ENCODE measurements at regions not wholly inside any gene's neighbourhood (a gene's known extent, or its start where the extent isn't known, plus 50 kb on each side); places are given as distances from the start of the nearest gene placed in this dataset.

DNA sequence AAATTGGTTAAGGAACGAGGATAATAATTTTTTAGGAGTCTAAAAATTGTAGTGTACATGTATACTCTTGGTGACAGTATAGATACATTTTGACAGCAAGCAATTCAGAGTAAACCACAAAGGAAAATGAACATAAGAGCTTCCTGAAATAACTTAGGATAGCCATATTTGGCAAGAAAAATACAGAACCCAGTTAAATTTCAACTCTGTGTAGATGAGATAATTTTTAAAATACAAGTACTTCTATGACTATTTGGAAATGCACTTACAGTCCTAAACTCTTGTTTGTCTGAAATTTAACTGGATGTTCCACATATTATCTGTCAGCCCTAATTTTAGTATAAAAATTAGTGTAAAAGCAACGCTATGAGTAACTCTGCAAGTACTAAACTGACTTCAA, 124.4 kb upstream of the PCDH18 start:
- Histone ChIP-seq H2AFZ (ENCODE audit: low read length) (no peak overlapping the region), H3K14ac (ENCODE audit: low read length) (no peak overlapping the region), H3K27ac (replicated peaks; ENCODE audit: low read length) (no peak overlapping the region), H3K36me3 (replicated peaks in 1 of 2; ENCODE audit: control insufficient read depth in 2 of 2, insufficient read depth in 2 of 2, low read length in 2 of 2) (no peaks in the 10 kb centered on the region), H4K8ac (ENCODE audit: low read depth, low read length) (no peak overlapping the region), H3K4me2 (ENCODE audit: insufficient read depth, low read length, poor library complexity, severe bottlenecking) (no peak overlapping the region), H3K9ac (ENCODE audit: low read depth, low read length, poor library complexity) (no peak overlapping the region), H2BK5ac (ENCODE audit: low read length) (no peak overlapping the region), H3K18ac (ENCODE audit: low read length) (no peak overlapping the region), H4K91ac (ENCODE audit: low read depth, low read length, poor library complexity) (no peak overlapping the region), H3K4ac (ENCODE audit: low read length) (no peak overlapping the region), H3K9me3 (replicated peaks in 1 of 2; ENCODE audit: control insufficient read depth in 2 of 2, insufficient read depth in 1 of 2, low read depth in 1 of 2, low read length in 2 of 2) (peaks cover 0 to 6% of the 10 kb centered on the region in 2 donors), H2BK12ac (ENCODE audit: low read length) (no peak overlapping the region), H3K23ac (ENCODE audit: low read depth, low read length, poor library complexity) (no peak overlapping the region), H3K4me3 (ENCODE audit: low read length in 2 of 2) (no peak overlapping the region), H2BK15ac (ENCODE audit: low read length) (no peak overlapping the region), H2AK5ac (ENCODE audit: low read depth, low read length) (no peak overlapping the region), H2BK120ac (ENCODE audit: low read depth, low read length) (no peak overlapping the region), H3K27me3 (ENCODE audit: control insufficient read depth in 3 of 3, insufficient read depth in 3 of 3, low read depth in 1 of 3, low read length in 3 of 3) (no peaks in the 10 kb centered on the region), H3K4me1 (ENCODE audit: control insufficient read depth in 2 of 2, insufficient read depth in 1 of 2, low read depth in 1 of 2, low read length in 2 of 2) (peaks cover 0 to 3% of the 10 kb centered on the region in 2 donors), H3K79me1 (ENCODE audit: low read depth, low read length) (no peaks in the 10 kb centered on the region)
- WGBS, 2 donors (ENCODE audit: extremely low coverage in 2 of 2, insufficient read length in 2 of 2, insufficient replicate concordance in 1 of 2): 100% methylated on average over 1 of the region's 2 CpGs; no CpG with 5 or more reads in 1 of the 2 donors
- no peak for DNase-seq (ENCODE audit: low spot score)

DNA sequence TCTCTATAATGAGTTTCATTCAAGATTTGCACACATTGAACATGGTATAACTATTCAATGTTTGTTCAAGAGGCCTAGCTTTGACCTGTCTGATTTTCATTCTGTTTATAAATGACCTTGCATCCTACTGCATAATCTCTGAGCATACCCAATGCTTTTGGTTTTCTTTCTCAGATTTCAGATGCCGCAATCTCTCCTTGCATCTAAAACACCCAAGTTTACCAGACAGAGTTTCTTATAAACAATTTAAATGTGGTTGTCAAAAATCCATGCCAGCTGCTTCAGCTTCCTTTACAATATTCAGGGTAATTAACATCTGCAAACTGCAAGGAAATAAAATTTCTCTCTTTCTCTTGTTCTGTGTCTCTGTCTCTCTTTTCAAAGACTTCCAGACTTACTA, 123.0 kb upstream of the PCDH18 start:
- H2BK12ac ChIP-seq (ENCODE audit: low read length): no peak overlapping the region
- peaks cover 0 to 3% of the 10 kb centered on the region in 2 donors for H3K4me1 ChIP-seq (ENCODE audit: control insufficient read depth in 2 of 2, insufficient read depth in 1 of 2, low read depth in 1 of 2, low read length in 2 of 2)
- no peak overlapping the region for H3K4me2 ChIP-seq (ENCODE audit: insufficient read depth, low read length, poor library complexity, severe bottlenecking)
- H3K23ac ChIP-seq (ENCODE audit: low read depth, low read length, poor library complexity): no peak overlapping the region
- peak overlapping the region; percentile 47 for H2AFZ ChIP-seq (ENCODE audit: low read length)
- H2BK5ac ChIP-seq (ENCODE audit: low read length): no peak overlapping the region
- H3K9me3 ChIP-seq (replicated peaks in 1 of 2; ENCODE audit: control insufficient read depth in 2 of 2, insufficient read depth in 1 of 2, low read depth in 1 of 2, low read length in 2 of 2): no peaks in the 10 kb centered on the region
- no peaks in the 10 kb centered on the region for H3K36me3 ChIP-seq (replicated peaks in 1 of 2; ENCODE audit: control insufficient read depth in 2 of 2, insufficient read depth in 2 of 2, low read length in 2 of 2)
- DNase-seq (ENCODE audit: low spot score): no peak
- no peak overlapping the region for H3K4me3 ChIP-seq (ENCODE audit: low read length in 2 of 2)
- no peak overlapping the region for H3K9ac ChIP-seq (ENCODE audit: low read depth, low read length, poor library complexity)
- no peak overlapping the region for H4K8ac ChIP-seq (ENCODE audit: low read depth, low read length)
- no peak overlapping the region for H2BK15ac ChIP-seq (ENCODE audit: low read length)
- no peak overlapping the region for H4K91ac ChIP-seq (ENCODE audit: low read depth, low read length, poor library complexity)
- H3K27me3 ChIP-seq (ENCODE audit: control insufficient read depth in 3 of 3, insufficient read depth in 3 of 3, low read depth in 1 of 3, low read length in 3 of 3): no peaks in the 10 kb centered on the region
- H3K27ac ChIP-seq (replicated peaks; ENCODE audit: low read length): no peak overlapping the region
- H2AK5ac ChIP-seq (ENCODE audit: low read depth, low read length): no peak overlapping the region
- no peaks in the 10 kb centered on the region for H3K79me1 ChIP-seq (ENCODE audit: low read depth, low read length)
- no peak overlapping the region for H2BK120ac ChIP-seq (ENCODE audit: low read depth, low read length)
- H3K18ac ChIP-seq (ENCODE audit: low read length): no peak overlapping the region
- H3K14ac ChIP-seq (ENCODE audit: low read length): no peak overlapping the region
- no CpG with 5 or more reads among the region's 1 CpG for WGBS, 2 donors (ENCODE audit: extremely low coverage in 2 of 2, insufficient read length in 2 of 2, insufficient replicate concordance in 1 of 2)
- H3K4ac ChIP-seq (ENCODE audit: low read length): no peak overlapping the region

GRCh38 chr4:137651128-137651527, 118.8 kb upstream of the PCDH18 start:
- H3K79me1 ChIP-seq (ENCODE audit: low read depth, low read length): no peaks in the 10 kb centered on the region
- no peak overlapping the region for H2BK5ac ChIP-seq (ENCODE audit: low read length)
- no peak overlapping the region for H4K8ac ChIP-seq (ENCODE audit: low read depth, low read length)
- H2BK12ac ChIP-seq (ENCODE audit: low read length): no peak overlapping the region
- H2AK5ac ChIP-seq (ENCODE audit: low read depth, low read length): no peak overlapping the region
- H3K18ac ChIP-seq (ENCODE audit: low read length): no peak overlapping the region
- no peaks in the 10 kb centered on the region for H3K27me3 ChIP-seq (ENCODE audit: control insufficient read depth in 3 of 3, insufficient read depth in 3 of 3, low read depth in 1 of 3, low read length in 3 of 3)
- H3K9ac ChIP-seq (ENCODE audit: low read depth, low read length, poor library complexity): no peak overlapping the region
- H3K4me1 ChIP-seq (ENCODE audit: control insufficient read depth in 2 of 2, insufficient read depth in 1 of 2, low read depth in 1 of 2, low read length in 2 of 2): peaks cover 0 to 3% of the 10 kb centered on the region in 2 donors
- no peak for DNase-seq (ENCODE audit: low spot score)
- WGBS, 2 donors (ENCODE audit: extremely low coverage in 2 of 2, insufficient read length in 2 of 2, insufficient replicate concordance in 1 of 2): no CpG with 5 or more reads among the region's 3 CpGs
- H3K36me3 ChIP-seq (replicated peaks in 1 of 2; ENCODE audit: control insufficient read depth in 2 of 2, insufficient read depth in 2 of 2, low read length in 2 of 2): no peaks in the 10 kb centered on the region
- no peak overlapping the region for H3K4ac ChIP-seq (ENCODE audit: low read length)
- H4K91ac ChIP-seq (ENCODE audit: low read depth, low read length, poor library complexity): no peak overlapping the region
- no peak overlapping the region for H3K4me3 ChIP-seq (ENCODE audit: low read length in 2 of 2)
- no peaks in the 10 kb centered on the region for H3K9me3 ChIP-seq (replicated peaks in 1 of 2; ENCODE audit: control insufficient read depth in 2 of 2, insufficient read depth in 1 of 2, low read depth in 1 of 2, low read length in 2 of 2)
- no peak overlapping the region for H3K4me2 ChIP-seq (ENCODE audit: insufficient read depth, low read length, poor library complexity, severe bottlenecking)
- H2AFZ ChIP-seq (ENCODE audit: low read length): no peak overlapping the region
- H3K23ac ChIP-seq (ENCODE audit: low read depth, low read length, poor library complexity): no peak overlapping the region
- no peak overlapping the region for H3K14ac ChIP-seq (ENCODE audit: low read length)
- H2BK120ac ChIP-seq (ENCODE audit: low read depth, low read length): no peak overlapping the region
- no peak overlapping the region for H2BK15ac ChIP-seq (ENCODE audit: low read length)
- H3K27ac ChIP-seq (replicated peaks; ENCODE audit: low read length): no peak overlapping the region

DNA sequence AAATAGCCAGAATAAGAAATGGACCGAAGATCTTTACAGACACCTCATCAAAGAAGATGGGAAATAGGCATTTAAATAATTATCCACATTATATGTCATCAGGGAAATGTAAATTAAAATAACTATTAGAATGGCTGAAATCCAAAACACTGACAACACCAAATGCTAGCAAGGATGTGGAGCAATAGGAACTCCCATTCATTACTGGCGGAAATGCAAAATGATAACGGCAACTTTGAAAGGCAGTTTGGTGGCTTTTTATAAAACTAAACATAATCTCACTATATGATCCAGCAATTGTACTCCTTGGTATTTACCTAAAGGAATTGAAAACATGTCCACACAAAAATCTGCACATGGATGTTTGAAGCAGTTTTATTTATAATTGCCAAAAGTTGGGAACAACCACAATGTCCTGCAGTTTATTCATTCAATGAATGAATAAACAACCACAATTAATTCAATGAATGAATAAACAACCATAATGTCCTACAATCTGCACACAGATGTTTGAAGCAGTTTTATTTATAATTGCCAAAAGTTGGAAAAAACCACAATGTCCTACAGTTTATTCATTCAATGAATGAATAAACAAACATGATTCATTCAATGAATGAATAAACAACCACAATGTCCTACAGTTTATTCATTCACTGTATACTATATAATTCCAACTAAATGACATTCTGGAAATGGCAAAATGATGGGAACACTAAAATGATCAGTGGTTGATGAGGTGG, 117.6 kb upstream of the PCDH18 start:
- Histone ChIP-seq H2BK120ac (ENCODE audit: low read depth, low read length) (no peak overlapping the region), H3K4me1 (ENCODE audit: control insufficient read depth in 2 of 2, insufficient read depth in 1 of 2, low read depth in 1 of 2, low read length in 2 of 2) (no peaks in the 10 kb centered on the region), H2BK12ac (ENCODE audit: low read length) (no peak overlapping the region), H3K79me1 (ENCODE audit: low read depth, low read length) (no peaks in the 10 kb centered on the region), H3K18ac (ENCODE audit: low read length) (no peak overlapping the region), H3K36me3 (replicated peaks in 1 of 2; ENCODE audit: control insufficient read depth in 2 of 2, insufficient read depth in 2 of 2, low read length in 2 of 2) (no peaks in the 10 kb centered on the region), H3K4ac (ENCODE audit: low read length) (no peak overlapping the region), H2AK5ac (ENCODE audit: low read depth, low read length) (no peak overlapping the region), H3K4me2 (ENCODE audit: insufficient read depth, low read length, poor library complexity, severe bottlenecking) (no peak overlapping the region), H3K9me3 (replicated peaks in 1 of 2; ENCODE audit: control insufficient read depth in 2 of 2, insufficient read depth in 1 of 2, low read depth in 1 of 2, low read length in 2 of 2) (no peaks in the 10 kb centered on the region), H3K23ac (ENCODE audit: low read depth, low read length, poor library complexity) (no peak overlapping the region), H3K27ac (replicated peaks; ENCODE audit: low read length) (no peak overlapping the region), H4K91ac (ENCODE audit: low read depth, low read length, poor library complexity) (no peak overlapping the region), H3K27me3 (ENCODE audit: control insufficient read depth in 3 of 3, insufficient read depth in 3 of 3, low read depth in 1 of 3, low read length in 3 of 3) (no peaks in the 10 kb centered on the region), H3K14ac (ENCODE audit: low read length) (no peak overlapping the region), H3K9ac (ENCODE audit: low read depth, low read length, poor library complexity) (no peak overlapping the region), H2BK5ac (ENCODE audit: low read length) (no peak overlapping the region), H3K4me3 (ENCODE audit: low read length in 2 of 2) (no peak overlapping the region), H2AFZ (ENCODE audit: low read length) (no peak overlapping the region), H2BK15ac (ENCODE audit: low read length) (no peak overlapping the region), H4K8ac (ENCODE audit: low read depth, low read length) (no peak overlapping the region)
- DNase-seq (ENCODE audit: low spot score): no peak
- no CpG with 5 or more reads among the region's 3 CpGs for WGBS, 2 donors (ENCODE audit: extremely low coverage in 2 of 2, insufficient read length in 2 of 2, insufficient replicate concordance in 1 of 2)

Measured in neuronal stem cell (in vitro differentiated cells).